ENCODE measurements at regions not wholly inside any gene's neighbourhood (a gene's known extent, or its start where the extent isn't known, plus 50 kb on each side); places are given as distances from the start of the nearest gene placed in this dataset.

DNA sequence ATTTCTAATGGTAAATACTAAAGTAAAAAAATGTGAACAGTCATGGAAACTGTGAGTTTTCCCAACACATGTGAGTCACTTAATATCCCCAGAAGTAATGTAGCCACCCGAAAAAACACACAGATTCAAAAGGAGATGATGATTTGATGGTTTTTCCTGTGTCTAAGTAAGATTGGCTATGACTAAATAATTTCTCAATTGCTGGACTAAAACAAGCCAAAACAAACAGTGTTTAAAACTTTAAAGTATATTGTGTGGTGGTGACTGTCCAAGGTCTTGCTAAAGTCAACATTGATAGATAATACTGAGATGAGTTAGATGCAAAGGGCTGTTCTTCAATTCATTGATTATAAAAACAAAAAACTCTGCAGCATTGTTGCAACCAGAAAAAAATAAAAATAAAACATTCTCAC, 89.6 kb upstream of the SOX5 start (continued):
- TF ChIP-seq, protein P1, sequence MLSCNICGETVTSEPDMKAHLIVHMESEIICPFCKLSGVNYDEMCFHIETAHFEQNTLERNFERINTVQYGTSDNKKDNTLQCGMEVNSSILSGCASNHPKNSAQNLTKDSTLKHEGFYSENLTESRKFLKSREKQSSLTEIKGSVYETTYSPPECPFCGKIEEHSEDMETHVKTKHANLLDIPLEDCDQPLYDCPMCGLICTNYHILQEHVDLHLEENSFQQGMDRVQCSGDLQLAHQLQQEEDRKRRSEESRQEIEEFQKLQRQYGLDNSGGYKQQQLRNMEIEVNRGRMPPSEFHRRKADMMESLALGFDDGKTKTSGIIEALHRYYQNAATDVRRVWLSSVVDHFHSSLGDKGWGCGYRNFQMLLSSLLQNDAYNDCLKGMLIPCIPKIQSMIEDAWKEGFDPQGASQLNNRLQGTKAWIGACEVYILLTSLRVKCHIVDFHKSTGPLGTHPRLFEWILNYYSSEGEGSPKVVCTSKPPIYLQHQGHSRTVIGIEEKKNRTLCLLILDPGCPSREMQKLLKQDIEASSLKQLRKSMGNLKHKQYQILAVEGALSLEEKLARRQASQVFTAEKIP (CRISPR knock-in tag; IDR thresholded peaks at IDR 0.05; ENCODE audit: borderline replicate concordance): no peak
- peak; percentile 37; the same call in 1 of the 2 replicates for TF ChIP-seq PITX1 (CRISPR knock-in tag; IDR thresholded peaks at IDR 0.05)
- peak; percentile 86 for TF ChIP-seq PAXIP1 (CRISPR knock-in tag; conservative IDR thresholded peaks at IDR 0.05)
- TF ChIP-seq, protein P2, sequence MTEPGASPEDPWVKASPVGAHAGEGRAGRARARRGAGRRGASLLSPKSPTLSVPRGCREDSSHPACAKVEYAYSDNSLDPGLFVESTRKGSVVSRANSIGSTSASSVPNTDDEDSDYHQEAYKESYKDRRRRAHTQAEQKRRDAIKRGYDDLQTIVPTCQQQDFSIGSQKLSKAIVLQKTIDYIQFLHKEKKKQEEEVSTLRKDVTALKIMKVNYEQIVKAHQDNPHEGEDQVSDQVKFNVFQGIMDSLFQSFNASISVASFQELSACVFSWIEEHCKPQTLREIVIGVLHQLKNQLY (CRISPR knock-in tag; IDR thresholded peaks at IDR 0.05): peak; percentile 43; the same call in 1 of the 2 replicates
- no peak for TF ChIP-seq NCOA1 (CRISPR knock-in tag; IDR thresholded peaks at IDR 0.05)
- TF ChIP-seq MTF1 (CRISPR knock-in tag; IDR thresholded peaks at IDR 0.05): no peak
- TF ChIP-seq IRF2 (CRISPR knock-in tag; IDR thresholded peaks at IDR 0.05): peak; percentile 71; the same call in 1 of the 2 replicates
- TF ChIP-seq GATA4 (IDR thresholded peaks at IDR 0.05; ENCODE audit: borderline replicate concordance, low read depth): peak; percentile 68; the same call in 1 of the 2 replicates
- TF ChIP-seq ZNF274 (CRISPR knock-in tag; IDR thresholded peaks at IDR 0.05): no peak
- TF ChIP-seq, protein P3, sequence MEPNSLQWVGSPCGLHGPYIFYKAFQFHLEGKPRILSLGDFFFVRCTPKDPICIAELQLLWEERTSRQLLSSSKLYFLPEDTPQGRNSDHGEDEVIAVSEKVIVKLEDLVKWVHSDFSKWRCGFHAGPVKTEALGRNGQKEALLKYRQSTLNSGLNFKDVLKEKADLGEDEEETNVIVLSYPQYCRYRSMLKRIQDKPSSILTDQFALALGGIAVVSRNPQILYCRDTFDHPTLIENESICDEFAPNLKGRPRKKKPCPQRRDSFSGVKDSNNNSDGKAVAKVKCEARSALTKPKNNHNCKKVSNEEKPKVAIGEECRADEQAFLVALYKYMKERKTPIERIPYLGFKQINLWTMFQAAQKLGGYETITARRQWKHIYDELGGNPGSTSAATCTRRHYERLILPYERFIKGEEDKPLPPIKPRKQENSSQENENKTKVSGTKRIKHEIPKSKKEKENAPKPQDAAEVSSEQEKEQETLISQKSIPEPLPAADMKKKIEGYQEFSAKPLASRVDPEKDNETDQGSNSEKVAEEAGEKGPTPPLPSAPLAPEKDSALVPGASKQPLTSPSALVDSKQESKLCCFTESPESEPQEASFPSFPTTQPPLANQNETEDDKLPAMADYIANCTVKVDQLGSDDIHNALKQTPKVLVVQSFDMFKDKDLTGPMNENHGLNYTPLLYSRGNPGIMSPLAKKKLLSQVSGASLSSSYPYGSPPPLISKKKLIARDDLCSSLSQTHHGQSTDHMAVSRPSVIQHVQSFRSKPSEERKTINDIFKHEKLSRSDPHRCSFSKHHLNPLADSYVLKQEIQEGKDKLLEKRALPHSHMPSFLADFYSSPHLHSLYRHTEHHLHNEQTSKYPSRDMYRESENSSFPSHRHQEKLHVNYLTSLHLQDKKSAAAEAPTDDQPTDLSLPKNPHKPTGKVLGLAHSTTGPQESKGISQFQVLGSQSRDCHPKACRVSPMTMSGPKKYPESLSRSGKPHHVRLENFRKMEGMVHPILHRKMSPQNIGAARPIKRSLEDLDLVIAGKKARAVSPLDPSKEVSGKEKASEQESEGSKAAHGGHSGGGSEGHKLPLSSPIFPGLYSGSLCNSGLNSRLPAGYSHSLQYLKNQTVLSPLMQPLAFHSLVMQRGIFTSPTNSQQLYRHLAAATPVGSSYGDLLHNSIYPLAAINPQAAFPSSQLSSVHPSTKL (CRISPR knock-in tag; IDR thresholded peaks at IDR 0.05): peak; percentile 94
- TF ChIP-seq THYN1 (CRISPR knock-in tag; IDR thresholded peaks at IDR 0.05; ENCODE audit: borderline replicate concordance, low read depth): no peak
- TF ChIP-seq ZNF570 (CRISPR knock-in tag; IDR thresholded peaks at IDR 0.05; ENCODE audit: borderline replicate concordance): no peak
- peak; percentile 25; the same call in 1 of the 2 replicates for TF ChIP-seq SALL1 (CRISPR knock-in tag; IDR thresholded peaks at IDR 0.05)
- peak; percentile 94 for TF ChIP-seq GATAD2A (CRISPR knock-in tag; IDR thresholded peaks at IDR 0.05)
- TF ChIP-seq MXI1 (IDR thresholded peaks at IDR 0.05; ENCODE audit: borderline replicate concordance, low read depth, low read length): no peak
- 0 out of 2 replicates have a peak, but pooled peaks have one; percentile 15 for TF ChIP-seq KLF9 (CRISPR knock-in tag; IDR thresholded peaks at IDR 0.05; ENCODE audit: low read depth)
- TF ChIP-seq TBP (CRISPR knock-in tag; IDR thresholded peaks at IDR 0.05): no peak

All from HepG2 (cell line).